ENCODE measurements at regions not wholly inside any gene's neighbourhood (a gene's known extent, or its start where the extent isn't known, plus 50 kb on each side); places are given as distances from the start of the nearest gene placed in this dataset.

- H4K20me1 ChIP-seq (replicated peaks; ENCODE audit: control insufficient read depth, extremely low read depth, insufficient read depth, low read length): no peaks in the 10 kb centered on the region
- POLR2A ChIA-PET: no interaction called here
- no peaks in the 10 kb centered on the region for H3K4me1 ChIP-seq (ENCODE audit: control insufficient read depth, extremely low read depth, insufficient read depth, low read length)
- DNase-seq (ENCODE audit: low read depth, low spot score) (no peak), FAIRE-seq (no peak)
- H3K9me3 ChIP-seq (replicated peaks; ENCODE audit: control insufficient read depth, insufficient read depth, low read length): no peaks in the 10 kb centered on the region
- dilution Hi-C loops (cut with MboI; ENCODE audit: extremely low pct_ligation_motif_present, low sequenced_read_pairs): no loop called here
- no peak overlapping the region for H3K27ac ChIP-seq (ENCODE audit: insufficient read depth, low read depth, low read length)
- H3K79me2 ChIP-seq (ENCODE audit: control insufficient read depth, insufficient read depth, low read length): no peaks in the 10 kb centered on the region
- H3K9ac ChIP-seq (replicated peaks; ENCODE audit: extremely low read depth, insufficient read depth, low read length): no peak overlapping the region
- no peak overlapping the region for H3K4me3 ChIP-seq (replicated peaks in 1 of 3; ENCODE audit: insufficient read depth in 1 of 3, low read depth in 1 of 3, low read length in 3 of 3)
- CTCF ChIA-PET: interaction anchor here (1.3 kb wide), 1 partner anchor 15 kb away, joined by 3 read pairs; no protein-coding TSS in a partner anchor
- BruUV-seq (replicated peaks): no TSS peak
- peaks cover 2 to 4% of the 10 kb centered on the region in 2 experiments for H3K27me3 ChIP-seq (ENCODE audit: control insufficient read depth in 2 of 2, insufficient read depth in 2 of 2, low read length in 2 of 2)
- intact Hi-C loops (cut with micrococcal nuclease): no loop called here
- no peak overlapping the region for H3K4me2 ChIP-seq (ENCODE audit: insufficient read depth, low read length)
- no peaks in the 10 kb centered on the region for H3K36me3 ChIP-seq (ENCODE audit: control insufficient read depth in 2 of 2, extremely low read depth in 1 of 2, insufficient read depth in 2 of 2, low read length in 2 of 2)
- no peak overlapping the region for H2AFZ ChIP-seq (ENCODE audit: low read depth, low read length)
- no peaks in the 10 kb centered on the region for H3K9me1 ChIP-seq (replicated peaks; ENCODE audit: control insufficient read depth, extremely low read depth, insufficient read depth, low read length)
- TF ChIP-seq FOS (IDR thresholded peaks at IDR 0.05; ENCODE audit: borderline replicate concordance, insufficient read depth, low read length): no peak
- TF ChIP-seq MAX (IDR thresholded peaks at IDR 0.05; ENCODE audit: insufficient read depth, insufficient read length): no peak
- TF ChIP-seq GATA2 (IDR thresholded peaks at IDR 0.05; ENCODE audit: insufficient read depth, insufficient read length, low read depth, low read length): no peak
- no peak for TF ChIP-seq CTCF (IDR thresholded peaks at IDR 0.05; ENCODE audit: extremely low read depth in 1 of 2, insufficient read depth in 1 of 2, low read depth in 1 of 2, low read length in 2 of 2)
- no peak for TF ChIP-seq POLR2AphosphoS5 (IDR thresholded peaks at IDR 0.05; ENCODE audit: insufficient read depth, low read depth, low read length)
- no peak for TF ChIP-seq JUN (IDR thresholded peaks at IDR 0.05; ENCODE audit: borderline replicate concordance, insufficient read depth, insufficient read length, low read depth)
- no peak for TF ChIP-seq EZH2 (IDR thresholded peaks at IDR 0.05; ENCODE audit: borderline replicate concordance, low read depth, low read length, severe bottlenecking)
- no peak for TF ChIP-seq MYC (IDR thresholded peaks at IDR 0.05; ENCODE audit: low read depth, low read length)
- no peak for TF ChIP-seq POLR2A (IDR thresholded peaks at IDR 0.05; ENCODE audit: low read depth, low read length)
Measured at GRCh38 chr4:138665851-138666250, 349.7 kb upstream of the NOCT start.
